ENCODE measurements at regions not wholly inside any gene's neighbourhood (a gene's known extent, or its start where the extent isn't known, plus 50 kb on each side); places are given as distances from the start of the nearest gene placed in this dataset.

DNA sequence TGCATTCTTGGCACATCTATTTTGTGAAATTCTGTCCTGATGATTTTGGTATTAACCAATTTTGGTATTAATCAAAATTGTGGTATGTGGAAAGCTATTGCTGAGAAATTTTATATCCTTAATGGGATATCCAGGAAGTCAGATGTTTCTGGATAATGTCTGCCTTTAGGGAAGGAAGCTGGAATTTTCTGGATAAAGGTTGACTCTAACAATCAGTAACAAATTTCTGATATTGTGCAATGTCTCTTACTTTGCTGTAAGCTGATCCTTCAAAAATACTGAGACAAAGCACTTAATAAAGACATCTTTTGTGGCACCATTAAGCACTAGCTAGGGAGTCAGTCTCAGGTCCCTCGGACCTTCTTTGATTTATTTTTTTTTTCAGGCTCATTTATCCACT is 100.8 kb upstream of the UGP2 start:
- TF ChIP-seq, protein P1, sequence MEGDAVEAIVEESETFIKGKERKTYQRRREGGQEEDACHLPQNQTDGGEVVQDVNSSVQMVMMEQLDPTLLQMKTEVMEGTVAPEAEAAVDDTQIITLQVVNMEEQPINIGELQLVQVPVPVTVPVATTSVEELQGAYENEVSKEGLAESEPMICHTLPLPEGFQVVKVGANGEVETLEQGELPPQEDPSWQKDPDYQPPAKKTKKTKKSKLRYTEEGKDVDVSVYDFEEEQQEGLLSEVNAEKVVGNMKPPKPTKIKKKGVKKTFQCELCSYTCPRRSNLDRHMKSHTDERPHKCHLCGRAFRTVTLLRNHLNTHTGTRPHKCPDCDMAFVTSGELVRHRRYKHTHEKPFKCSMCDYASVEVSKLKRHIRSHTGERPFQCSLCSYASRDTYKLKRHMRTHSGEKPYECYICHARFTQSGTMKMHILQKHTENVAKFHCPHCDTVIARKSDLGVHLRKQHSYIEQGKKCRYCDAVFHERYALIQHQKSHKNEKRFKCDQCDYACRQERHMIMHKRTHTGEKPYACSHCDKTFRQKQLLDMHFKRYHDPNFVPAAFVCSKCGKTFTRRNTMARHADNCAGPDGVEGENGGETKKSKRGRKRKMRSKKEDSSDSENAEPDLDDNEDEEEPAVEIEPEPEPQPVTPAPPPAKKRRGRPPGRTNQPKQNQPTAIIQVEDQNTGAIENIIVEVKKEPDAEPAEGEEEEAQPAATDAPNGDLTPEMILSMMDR (IDR thresholded peaks at IDR 0.05; ENCODE audit: borderline replicate concordance, extremely low read depth, low read length, poor library complexity, severe bottlenecking), result no peak
- TF ChIP-seq EZH2 (IDR thresholded peaks at IDR 0.05; ENCODE audit: borderline replicate concordance, low read depth, low read length, severe bottlenecking), result no peak
